ENCODE measurements at regions not wholly inside any gene's neighbourhood (a gene's known extent, or its start where the extent isn't known, plus 50 kb on each side); places are given as distances from the start of the nearest gene placed in this dataset.

- no TSS peak for BruUV-seq (replicated peaks)
- H3K9me3 ChIP-seq (ENCODE audit: low read depth, low read length, poor library complexity, severe bottlenecking), result no peaks in the 10 kb centered on the region
- intact Hi-C loops (cut with micrococcal nuclease; ENCODE audit: unreplicated experiment), result no loop called here
Observed at GRCh38 chr1:87451229-87451920, 122.7 kb downstream of the LMO4 start.

GRCh38 chr1:87452648-87453047 is 124.0 kb downstream of the LMO4 start:
- intact Hi-C loops (cut with micrococcal nuclease; ENCODE audit: unreplicated experiment), result no loop called here
- H3K9me3 ChIP-seq (ENCODE audit: low read depth, low read length, poor library complexity, severe bottlenecking), result no peaks in the 10 kb centered on the region
- CTCF ChIA-PET, result no interaction called here

More at GRCh38 chr1:87451229-87451920, 122.7 kb downstream of the LMO4 start:
- Histone ChIP-seq H3K27ac (ENCODE audit: low read depth, low read length, poor library complexity, severe bottlenecking) (no peak overlapping the region), H3K4me3 (ENCODE audit: low read depth, low read length, poor library complexity, severe bottlenecking) (no peak overlapping the region), H3K36me3 (ENCODE audit: insufficient read depth, low read length, poor library complexity, severe bottlenecking) (no peaks in the 10 kb centered on the region), H3K27me3 (replicated peaks; ENCODE audit: insufficient read depth, low read depth, low read length, poor library complexity) (no peaks in the 10 kb centered on the region), H3K4me1 (ENCODE audit: insufficient read depth, low read length, poor library complexity, severe bottlenecking) (no peaks in the 10 kb centered on the region)
- ChIA-PET CTCF (no interaction called here), POLR2A (ENCODE audit: low non-redundant PET) (no interaction called here)
- DNase-seq (ENCODE audit: low spot score), result no peak
- TF ChIP-seq EZH2 (IDR thresholded peaks at IDR 0.05; ENCODE audit: borderline replicate concordance, low read depth, low read length, poor library complexity, severe bottlenecking) (no peak), CTCF (conservative IDR thresholded peaks at IDR 0.05; ENCODE audit: low read depth, low read length) (no peak)

GRCh38 chr1:87457408-87457807 is 128.7 kb downstream of the LMO4 start:
- Histone ChIP-seq H3K9me3 (ENCODE audit: low read depth, low read length, poor library complexity, severe bottlenecking) (no peaks in the 10 kb centered on the region), H3K4me3 (ENCODE audit: low read depth, low read length, poor library complexity, severe bottlenecking) (no peak overlapping the region), H3K27me3 (replicated peaks; ENCODE audit: insufficient read depth, low read depth, low read length, poor library complexity) (no peaks in the 10 kb centered on the region), H3K27ac (ENCODE audit: low read depth, low read length, poor library complexity, severe bottlenecking) (no peak overlapping the region), H3K36me3 (ENCODE audit: insufficient read depth, low read length, poor library complexity, severe bottlenecking) (no peaks in the 10 kb centered on the region), H3K4me1 (ENCODE audit: insufficient read depth, low read length, poor library complexity, severe bottlenecking) (no peaks in the 10 kb centered on the region)
- TF ChIP-seq CTCF (conservative IDR thresholded peaks at IDR 0.05; ENCODE audit: low read depth, low read length) (no peak), EZH2 (IDR thresholded peaks at IDR 0.05; ENCODE audit: borderline replicate concordance, low read depth, low read length, poor library complexity, severe bottlenecking) (no peak)
- ChIA-PET CTCF (no interaction called here), POLR2A (ENCODE audit: low non-redundant PET) (no interaction called here)
- no peak for DNase-seq (ENCODE audit: low spot score)
- intact Hi-C loops (cut with micrococcal nuclease; ENCODE audit: unreplicated experiment), result no loop called here
- no TSS peak for BruUV-seq (replicated peaks)

More at GRCh38 chr1:87452648-87453047, 124.0 kb downstream of the LMO4 start:
- no peak overlapping the region for H3K27ac ChIP-seq (ENCODE audit: low read depth, low read length, poor library complexity, severe bottlenecking)
- H3K36me3 ChIP-seq (ENCODE audit: insufficient read depth, low read length, poor library complexity, severe bottlenecking), result no peaks in the 10 kb centered on the region
- H3K4me1 ChIP-seq (ENCODE audit: insufficient read depth, low read length, poor library complexity, severe bottlenecking), result no peaks in the 10 kb centered on the region
- BruUV-seq (replicated peaks), result no TSS peak
- no peak for TF ChIP-seq EZH2 (IDR thresholded peaks at IDR 0.05; ENCODE audit: borderline replicate concordance, low read depth, low read length, poor library complexity, severe bottlenecking)
- no peaks in the 10 kb centered on the region for H3K27me3 ChIP-seq (replicated peaks; ENCODE audit: insufficient read depth, low read depth, low read length, poor library complexity)
- no peak overlapping the region for H3K4me3 ChIP-seq (ENCODE audit: low read depth, low read length, poor library complexity, severe bottlenecking)
- POLR2A ChIA-PET (ENCODE audit: low non-redundant PET), result no interaction called here
- no peak for DNase-seq (ENCODE audit: low spot score)

- no peak for DNase-seq (ENCODE audit: low spot score)
- CTCF ChIA-PET, result no interaction called here
- TF ChIP-seq CTCF (conservative IDR thresholded peaks at IDR 0.05; ENCODE audit: low read depth, low read length), result no peak
- no peak for TF ChIP-seq EZH2 (IDR thresholded peaks at IDR 0.05; ENCODE audit: borderline replicate concordance, low read depth, low read length, poor library complexity, severe bottlenecking)
Observed at GRCh38 chr1:87462894-87463293, 134.2 kb downstream of the LMO4 start.

More at GRCh38 chr1:87462894-87463293, 134.2 kb downstream of the LMO4 start:
- no peaks in the 10 kb centered on the region for H3K36me3 ChIP-seq (ENCODE audit: insufficient read depth, low read length, poor library complexity, severe bottlenecking)
- H3K4me1 ChIP-seq (ENCODE audit: insufficient read depth, low read length, poor library complexity, severe bottlenecking), result no peaks in the 10 kb centered on the region
- no TSS peak for BruUV-seq (replicated peaks)
- H3K27me3 ChIP-seq (replicated peaks; ENCODE audit: insufficient read depth, low read depth, low read length, poor library complexity), result no peaks in the 10 kb centered on the region
- H3K27ac ChIP-seq (ENCODE audit: low read depth, low read length, poor library complexity, severe bottlenecking), result no peak overlapping the region
- intact Hi-C loops (cut with micrococcal nuclease; ENCODE audit: unreplicated experiment), result no loop called here
- POLR2A ChIA-PET (ENCODE audit: low non-redundant PET), result no interaction called here
- H3K4me3 ChIP-seq (ENCODE audit: low read depth, low read length, poor library complexity, severe bottlenecking), result no peak overlapping the region
- H3K9me3 ChIP-seq (ENCODE audit: low read depth, low read length, poor library complexity, severe bottlenecking), result no peaks in the 10 kb centered on the region

Data from A673 (cell line).